ENCODE measurements at regions not wholly inside any gene's neighbourhood (a gene's known extent, or its start where the extent isn't known, plus 50 kb on each side); places are given as distances from the start of the nearest gene placed in this dataset.
"Not testable (repeated sequence)": the region's sequence is repeated elsewhere in the genome, so short reads cannot be mapped to it uniquely, and the experiment has no call there.

DNA sequence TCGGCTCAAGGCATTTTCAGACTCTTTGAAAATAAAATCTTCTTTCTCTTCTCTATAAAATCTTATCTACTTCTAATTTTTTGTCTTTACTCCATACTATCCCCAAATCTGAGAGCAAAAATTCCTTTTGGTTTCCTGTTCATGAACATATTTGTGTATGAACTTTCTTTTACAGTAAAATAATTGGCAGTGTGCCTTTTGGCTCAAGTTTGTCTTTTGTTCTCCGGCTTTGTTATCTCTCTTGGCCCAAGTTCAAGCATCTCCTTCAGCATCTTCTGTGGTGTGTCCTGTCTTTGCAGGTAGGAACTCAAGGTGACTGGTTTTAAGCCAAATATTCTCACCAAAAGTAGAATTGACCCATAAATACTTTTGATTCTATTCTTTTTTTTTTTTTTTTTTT is 276.6 kb upstream of the FAT1 start:
- in situ Hi-C loops (cut with MboI; ENCODE audit: low pct_unique_long_range_greater_than_20kb, low sequenced_read_pairs, unreplicated experiment) = no loop called here
- no peak for DNase-seq (ENCODE audit: low spot score)
- TF ChIP-seq, protein P1, sequence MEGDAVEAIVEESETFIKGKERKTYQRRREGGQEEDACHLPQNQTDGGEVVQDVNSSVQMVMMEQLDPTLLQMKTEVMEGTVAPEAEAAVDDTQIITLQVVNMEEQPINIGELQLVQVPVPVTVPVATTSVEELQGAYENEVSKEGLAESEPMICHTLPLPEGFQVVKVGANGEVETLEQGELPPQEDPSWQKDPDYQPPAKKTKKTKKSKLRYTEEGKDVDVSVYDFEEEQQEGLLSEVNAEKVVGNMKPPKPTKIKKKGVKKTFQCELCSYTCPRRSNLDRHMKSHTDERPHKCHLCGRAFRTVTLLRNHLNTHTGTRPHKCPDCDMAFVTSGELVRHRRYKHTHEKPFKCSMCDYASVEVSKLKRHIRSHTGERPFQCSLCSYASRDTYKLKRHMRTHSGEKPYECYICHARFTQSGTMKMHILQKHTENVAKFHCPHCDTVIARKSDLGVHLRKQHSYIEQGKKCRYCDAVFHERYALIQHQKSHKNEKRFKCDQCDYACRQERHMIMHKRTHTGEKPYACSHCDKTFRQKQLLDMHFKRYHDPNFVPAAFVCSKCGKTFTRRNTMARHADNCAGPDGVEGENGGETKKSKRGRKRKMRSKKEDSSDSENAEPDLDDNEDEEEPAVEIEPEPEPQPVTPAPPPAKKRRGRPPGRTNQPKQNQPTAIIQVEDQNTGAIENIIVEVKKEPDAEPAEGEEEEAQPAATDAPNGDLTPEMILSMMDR (IDR thresholded peaks at IDR 0.05; ENCODE audit: extremely low read depth, insufficient read depth, missing control alignments) = no peak

- in situ Hi-C loops (cut with MboI; ENCODE audit: low pct_unique_long_range_greater_than_20kb, low sequenced_read_pairs, unreplicated experiment); DNase-seq (ENCODE audit: low spot score): not testable (repeated sequence)
These were observed 278.5 kb upstream of the FAT1 start for GRCh38 chr4:187002133-187002532.

DNA sequence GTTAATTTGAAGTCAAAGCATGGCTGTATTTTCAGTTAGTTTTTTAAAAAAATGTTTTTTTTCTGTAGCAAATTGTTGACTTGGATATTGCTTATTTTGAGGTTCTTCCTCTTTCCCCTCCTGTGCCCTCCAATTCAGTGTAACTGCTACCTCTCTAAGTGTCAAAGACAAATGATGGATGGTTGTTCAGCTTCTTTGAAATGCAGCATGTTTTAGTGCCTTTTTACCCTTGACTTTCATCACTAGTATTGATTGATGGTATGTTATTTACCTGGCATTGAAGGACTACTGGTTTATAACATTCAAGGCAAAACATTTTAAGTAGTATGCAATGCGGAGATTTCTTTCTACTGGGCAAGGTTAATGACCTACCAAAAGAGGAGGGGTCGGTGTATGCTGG is 281.0 kb upstream of the FAT1 start:
- TF ChIP-seq, protein P1 (IDR thresholded peaks at IDR 0.05; ENCODE audit: extremely low read depth, insufficient read depth, missing control alignments) = no peak
- no peak for DNase-seq (ENCODE audit: low spot score)
- in situ Hi-C loops (cut with MboI; ENCODE audit: low pct_unique_long_range_greater_than_20kb, low sequenced_read_pairs, unreplicated experiment) = no loop called here

DNA sequence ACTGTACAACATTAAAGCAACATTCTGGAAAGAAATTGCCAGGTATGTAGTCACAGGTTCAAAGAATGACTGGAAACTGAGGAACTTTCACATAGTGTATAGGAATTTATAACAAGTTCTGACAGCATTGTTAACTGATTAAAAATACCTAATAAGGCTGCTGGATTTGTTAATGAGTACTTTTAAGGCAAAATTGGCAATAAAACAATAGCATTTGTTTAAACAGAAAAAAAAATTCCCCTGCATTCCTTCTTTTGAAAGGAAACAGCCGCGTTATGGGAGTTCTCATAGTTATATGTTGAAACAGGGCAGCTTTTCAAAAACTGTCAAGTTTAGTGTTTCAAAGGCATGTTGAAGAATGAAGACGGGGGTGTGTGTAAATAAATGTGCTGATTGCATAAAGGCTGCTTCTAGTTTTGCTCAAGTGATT is 282.5 kb upstream of the FAT1 start:
- in situ Hi-C loops (cut with MboI; ENCODE audit: low pct_unique_long_range_greater_than_20kb, low sequenced_read_pairs, unreplicated experiment) = no loop called here
- TF ChIP-seq, protein P1 (IDR thresholded peaks at IDR 0.05; ENCODE audit: extremely low read depth, insufficient read depth, missing control alignments) = no peak
- no peak for DNase-seq (ENCODE audit: low spot score)

DNA sequence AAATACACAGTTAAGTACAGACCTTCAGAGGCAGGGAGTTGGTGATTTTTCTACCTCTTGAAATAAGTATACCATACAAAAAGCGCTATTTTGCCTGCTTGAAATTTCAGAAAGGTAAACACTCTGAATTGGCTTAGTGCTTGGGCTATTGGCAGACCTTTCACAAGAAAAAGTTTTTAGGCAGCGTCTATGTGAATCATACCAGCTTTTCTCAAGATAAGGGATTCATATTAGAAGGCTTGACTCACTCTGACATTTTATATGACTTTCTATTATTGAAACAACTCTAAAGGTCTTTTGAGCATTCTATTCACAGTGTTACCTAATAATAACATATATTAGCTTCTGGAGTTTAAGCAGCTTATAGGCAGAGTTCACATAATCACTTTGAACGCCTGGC is 286.4 kb upstream of the FAT1 start:
- in situ Hi-C loops (cut with MboI; ENCODE audit: low pct_unique_long_range_greater_than_20kb, low sequenced_read_pairs, unreplicated experiment) = no loop called here
- TF ChIP-seq, protein P1 (IDR thresholded peaks at IDR 0.05; ENCODE audit: extremely low read depth, insufficient read depth, missing control alignments) = no peak
- DNase-seq (ENCODE audit: low spot score) = no peak

- TF ChIP-seq, protein P1 (IDR thresholded peaks at IDR 0.05; ENCODE audit: extremely low read depth, insufficient read depth, missing control alignments) = no peak
- in situ Hi-C loops (cut with MboI; ENCODE audit: low pct_unique_long_range_greater_than_20kb, low sequenced_read_pairs, unreplicated experiment) = no loop called here
- no peak for DNase-seq (ENCODE audit: low spot score)
These were observed 292.4 kb upstream of the FAT1 start for GRCh38 chr4:187016101-187016500.

- in situ Hi-C loops (cut with MboI; ENCODE audit: low pct_unique_long_range_greater_than_20kb, low sequenced_read_pairs, unreplicated experiment) = no loop called here
These were observed 293.5 kb upstream of the FAT1 start for GRCh38 chr4:187017147-187017546.

More at GRCh38 chr4:187017147-187017546, 293.5 kb upstream of the FAT1 start:
- DNase-seq (ENCODE audit: low spot score) = no peak
- TF ChIP-seq, protein P1 (IDR thresholded peaks at IDR 0.05; ENCODE audit: extremely low read depth, insufficient read depth, missing control alignments) = no peak

Data from GM13977 (cell line).